ENCODE measurements at regions not wholly inside any gene's neighbourhood (a gene's known extent, or its start where the extent isn't known, plus 50 kb on each side); places are given as distances from the start of the nearest gene placed in this dataset.

DNA sequence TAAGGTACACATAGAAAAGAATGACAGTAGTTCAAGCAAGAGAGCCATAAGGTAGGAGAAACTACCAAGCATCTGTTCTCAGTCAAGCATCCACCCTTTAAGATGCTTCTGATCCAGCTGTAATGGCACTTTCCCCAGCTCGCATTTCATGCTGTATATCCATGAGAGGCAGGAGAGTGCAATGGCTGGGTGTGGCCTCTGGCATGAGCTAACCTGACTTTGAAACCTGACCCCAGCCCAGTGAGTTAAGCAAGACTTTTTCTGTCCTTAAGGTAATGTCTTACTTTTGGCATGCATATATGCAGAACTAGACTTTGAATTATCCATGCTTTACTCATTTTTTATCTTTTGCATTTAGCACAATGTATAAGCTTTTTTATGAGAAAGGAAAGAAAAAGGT, 79.8 kb upstream of the CNTN5 start:
- H3K36me3 Mint-ChIP-seq (ENCODE audit: low read depth), result no peaks in the 10 kb centered on the region
- H3K27ac Mint-ChIP-seq, result no peak overlapping the region
- H3K27me3 Mint-ChIP-seq, result no peaks in the 10 kb centered on the region
- H3K4me1 Mint-ChIP-seq (ENCODE audit: low read depth), result no peaks in the 10 kb centered on the region
- H3K4me3 Mint-ChIP-seq, result no peak overlapping the region
- H3K9me3 Mint-ChIP-seq, result no peaks in the 10 kb centered on the region

DNA sequence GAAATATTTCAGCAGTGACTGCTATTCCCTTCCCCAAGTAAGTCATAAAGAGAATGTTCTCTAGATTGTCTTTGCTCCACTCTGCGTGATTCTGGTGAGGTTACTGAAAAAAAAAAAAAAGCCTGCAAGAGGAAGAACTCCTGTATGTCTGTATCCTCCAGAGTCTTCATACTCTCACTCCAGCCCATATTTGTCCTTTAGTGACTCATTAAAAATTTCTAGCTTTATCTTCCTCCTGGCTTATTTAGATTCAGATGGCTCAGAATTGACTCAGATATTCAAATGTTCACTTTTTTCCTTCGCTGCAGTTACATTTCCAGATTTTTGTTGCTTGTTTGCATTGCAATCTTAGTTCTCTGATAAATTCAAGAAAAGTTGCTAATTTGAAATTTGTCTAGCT, 76.3 kb upstream of the CNTN5 start:
- Mint-ChIP-seq H3K27ac (no peak overlapping the region), H3K36me3 (ENCODE audit: low read depth) (no peaks in the 10 kb centered on the region), H3K4me1 (ENCODE audit: low read depth) (no peaks in the 10 kb centered on the region), H3K9me3 (peaks cover 2% of the 10 kb centered on the region), H3K4me3 (no peak overlapping the region), H3K27me3 (no peaks in the 10 kb centered on the region)

DNA sequence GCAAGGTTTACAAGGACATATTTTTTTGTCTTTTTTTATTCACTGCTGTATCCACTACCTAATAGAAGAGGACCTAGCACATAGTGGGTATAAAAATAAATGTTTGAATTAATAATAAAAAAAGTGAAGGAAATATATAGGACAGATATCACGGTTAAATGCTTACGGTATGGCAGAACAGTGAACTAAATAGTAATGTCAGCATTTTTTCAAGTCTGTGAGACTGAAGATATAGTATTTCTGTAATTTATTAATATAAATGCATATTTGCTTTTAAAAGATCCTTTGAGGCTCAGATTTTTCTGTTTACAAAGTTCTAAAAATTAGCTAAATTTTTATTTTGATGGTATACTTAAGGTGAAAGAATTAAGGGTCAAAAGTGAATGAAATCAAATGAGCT, 68.6 kb upstream of the CNTN5 start:
- H3K4me3 Mint-ChIP-seq, result no peak overlapping the region
- H3K4me1 Mint-ChIP-seq (ENCODE audit: low read depth), result no peaks in the 10 kb centered on the region
- H3K27me3 Mint-ChIP-seq, result no peaks in the 10 kb centered on the region

DNA sequence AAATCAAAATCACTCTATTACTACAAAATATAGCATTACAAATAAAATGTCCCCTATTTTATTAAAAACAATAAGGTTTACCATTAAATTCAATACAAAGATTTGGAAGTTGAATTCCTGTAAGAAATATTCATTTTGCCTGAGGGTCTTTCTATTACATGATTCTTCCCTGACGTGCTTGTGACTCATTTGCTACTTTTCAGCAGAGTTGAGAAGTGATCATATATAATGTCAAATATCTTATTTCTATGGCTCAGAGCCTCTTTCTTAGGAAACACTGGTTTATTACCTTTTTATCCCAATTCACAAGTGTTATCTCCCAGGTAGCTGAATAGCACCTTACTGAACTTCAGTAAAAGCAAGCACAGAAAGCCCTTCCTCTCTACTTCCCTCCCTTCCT, 65.2 kb upstream of the CNTN5 start:
- H3K9me3 Mint-ChIP-seq, result peaks cover 4% of the 10 kb centered on the region
- H3K4me1 Mint-ChIP-seq (ENCODE audit: low read depth), result no peaks in the 10 kb centered on the region
- H3K4me3 Mint-ChIP-seq, result no peak overlapping the region
- no peaks in the 10 kb centered on the region for H3K36me3 Mint-ChIP-seq (ENCODE audit: low read depth)
- no peak overlapping the region for H3K27ac Mint-ChIP-seq
- H3K27me3 Mint-ChIP-seq, result no peaks in the 10 kb centered on the region

More for the DNA sequence above, 68.6 kb upstream of the CNTN5 start:
- Mint-ChIP-seq H3K27ac (no peak overlapping the region), H3K9me3 (peaks cover 5% of the 10 kb centered on the region), H3K36me3 (ENCODE audit: low read depth) (no peaks in the 10 kb centered on the region)

DNA sequence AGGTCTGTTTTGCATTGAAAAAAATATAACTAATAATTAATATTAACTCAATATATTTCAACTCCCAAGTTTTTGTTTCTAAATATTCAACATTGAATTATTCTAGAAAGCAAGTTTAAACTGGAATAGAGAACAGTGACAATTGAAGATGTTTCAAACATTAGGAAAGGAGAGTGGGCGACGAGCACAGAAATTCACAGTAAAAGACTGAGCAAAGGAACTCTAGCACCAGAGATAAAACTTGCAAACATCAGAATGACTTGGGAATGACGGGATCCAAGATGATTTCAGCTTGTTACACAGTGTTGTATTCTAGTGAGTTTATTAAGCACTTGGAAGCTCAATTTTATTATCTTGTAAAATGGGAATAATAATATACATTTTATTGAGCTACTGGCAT, 56.6 kb upstream of the CNTN5 start:
- no peaks in the 10 kb centered on the region for H3K27me3 Mint-ChIP-seq
- H3K36me3 Mint-ChIP-seq (ENCODE audit: low read depth), result no peaks in the 10 kb centered on the region
- H3K27ac Mint-ChIP-seq, result no peak overlapping the region
- H3K4me1 Mint-ChIP-seq (ENCODE audit: low read depth), result no peaks in the 10 kb centered on the region
- no peak overlapping the region for H3K4me3 Mint-ChIP-seq
- H3K9me3 Mint-ChIP-seq, result peaks cover 1% of the 10 kb centered on the region

DNA sequence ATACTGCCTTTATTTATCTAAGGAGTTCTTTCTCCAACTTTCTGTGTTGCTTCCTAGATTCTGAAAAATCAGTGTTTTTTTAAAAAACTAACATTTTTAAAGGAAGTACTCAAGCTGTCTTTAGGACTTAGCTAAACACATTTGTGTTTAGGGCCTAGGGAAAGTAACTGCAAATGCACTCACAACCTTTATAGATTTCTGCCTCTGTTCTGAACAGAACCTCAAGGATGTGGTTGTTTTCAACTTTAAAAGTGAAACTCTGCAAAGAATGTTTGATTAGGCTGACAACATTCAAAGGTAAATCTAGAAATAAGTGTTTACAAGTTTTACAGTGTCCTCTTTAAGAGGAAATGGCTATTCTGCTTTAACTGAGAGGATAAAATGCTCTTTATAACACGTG, 55.4 kb upstream of the CNTN5 start:
- Mint-ChIP-seq H3K27me3 (no peaks in the 10 kb centered on the region), H3K27ac (no peak overlapping the region), H3K4me1 (ENCODE audit: low read depth) (no peaks in the 10 kb centered on the region), H3K36me3 (ENCODE audit: low read depth) (no peaks in the 10 kb centered on the region), H3K9me3 (no peaks in the 10 kb centered on the region), H3K4me3 (no peak overlapping the region)

DNA sequence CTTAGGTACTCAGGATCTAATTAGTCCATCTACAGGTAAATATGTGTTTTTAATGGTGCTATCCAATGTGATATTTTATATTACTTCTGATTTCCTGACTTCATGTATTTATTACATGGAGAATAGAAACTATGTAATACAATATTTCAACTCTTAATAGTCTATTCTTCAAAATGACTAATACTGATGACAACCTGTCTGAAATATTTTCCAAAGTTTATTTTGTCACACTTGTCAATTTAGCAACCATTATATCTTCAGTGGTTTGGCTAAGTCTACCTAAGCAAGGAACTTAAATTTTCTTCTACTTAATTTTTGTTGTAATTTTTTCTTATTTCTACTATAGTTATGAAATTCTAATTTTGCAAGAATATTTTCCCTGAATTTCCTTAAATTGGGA, 55.0 kb upstream of the CNTN5 start:
- Mint-ChIP-seq H3K4me1 (ENCODE audit: low read depth) (no peaks in the 10 kb centered on the region), H3K4me3 (no peak overlapping the region), H3K27ac (no peak overlapping the region), H3K36me3 (ENCODE audit: low read depth) (no peaks in the 10 kb centered on the region), H3K27me3 (no peaks in the 10 kb centered on the region), H3K9me3 (no peaks in the 10 kb centered on the region)

DNA sequence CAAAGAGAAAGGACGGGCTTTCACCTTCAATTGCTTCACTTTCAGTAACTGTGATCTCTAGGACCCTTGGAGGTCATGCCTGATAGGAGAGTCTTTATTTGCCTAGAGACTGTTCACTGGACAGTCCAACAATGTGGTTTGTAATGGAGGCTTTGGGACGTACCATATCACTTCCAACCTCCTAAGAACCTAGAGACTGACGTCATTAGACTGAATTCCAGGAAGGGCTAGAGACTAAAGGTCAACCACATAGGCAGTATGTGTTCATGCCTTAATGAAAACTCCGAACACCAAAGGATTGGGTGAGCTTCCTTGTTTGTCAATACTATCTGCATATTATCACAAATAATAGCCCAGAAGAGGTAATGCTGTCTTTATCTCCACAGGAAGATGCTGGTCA, 53.7 kb upstream of the CNTN5 start:
- peaks cover 9% of the 10 kb centered on the region for H3K9me3 Mint-ChIP-seq
- no peaks in the 10 kb centered on the region for H3K4me1 Mint-ChIP-seq (ENCODE audit: low read depth)
- no peaks in the 10 kb centered on the region for H3K36me3 Mint-ChIP-seq (ENCODE audit: low read depth)
- H3K27me3 Mint-ChIP-seq, result no peaks in the 10 kb centered on the region
- no peak overlapping the region for H3K27ac Mint-ChIP-seq
- H3K4me3 Mint-ChIP-seq, result no peak overlapping the region
